ENCODE measurements at regions not wholly inside any gene's neighbourhood (a gene's known extent, or its start where the extent isn't known, plus 50 kb on each side); places are given as distances from the start of the nearest gene placed in this dataset.
A peak's percentile ranks its signal among the peaks of the same experiment; 100 is the strongest.
"Not testable (repeated sequence)": the region's sequence is repeated elsewhere in the genome, so short reads cannot be mapped to it uniquely, and the experiment has no call there.

- no peak overlapping the region for H3K4me2 ChIP-seq
- H3K27ac ChIP-seq = no peak overlapping the region
- H4K20me1 ChIP-seq = no peaks in the 10 kb centered on the region
- no peaks in the 10 kb centered on the region for H3K36me3 ChIP-seq
- TF ChIP-seq Cebpa-rat (IDR thresholded peaks at IDR 0.05) = no peak
- H3K4me3 ChIP-seq = no peak overlapping the region
- no peak overlapping the region for H3K9ac ChIP-seq
- no peaks in the 10 kb centered on the region for H3K4me1 ChIP-seq
- H3K9me3 ChIP-seq = peaks cover 87% of the 10 kb centered on the region
- no peaks in the 10 kb centered on the region for H3K27me3 ChIP-seq
Observed at GRCh38 chr7:63087575-63088190, 911.0 kb upstream of the ZNF722 start.

- Histone ChIP-seq H3K4me1 (no peaks in the 10 kb centered on the region), H4K20me1 (no peaks in the 10 kb centered on the region), H3K27ac (no peak overlapping the region), H3K36me3 (no peaks in the 10 kb centered on the region), H3K9me3 (peaks cover 44% of the 10 kb centered on the region), H3K27me3 (no peaks in the 10 kb centered on the region), H3K9ac (no peak overlapping the region), H3K4me2 (no peak overlapping the region), H3K4me3 (no peak overlapping the region)
- TF ChIP-seq Cebpa-rat (IDR thresholded peaks at IDR 0.05) = no peak
Observed at GRCh38 chr7:63092951-63093350, 905.7 kb upstream of the ZNF722 start.

DNA sequence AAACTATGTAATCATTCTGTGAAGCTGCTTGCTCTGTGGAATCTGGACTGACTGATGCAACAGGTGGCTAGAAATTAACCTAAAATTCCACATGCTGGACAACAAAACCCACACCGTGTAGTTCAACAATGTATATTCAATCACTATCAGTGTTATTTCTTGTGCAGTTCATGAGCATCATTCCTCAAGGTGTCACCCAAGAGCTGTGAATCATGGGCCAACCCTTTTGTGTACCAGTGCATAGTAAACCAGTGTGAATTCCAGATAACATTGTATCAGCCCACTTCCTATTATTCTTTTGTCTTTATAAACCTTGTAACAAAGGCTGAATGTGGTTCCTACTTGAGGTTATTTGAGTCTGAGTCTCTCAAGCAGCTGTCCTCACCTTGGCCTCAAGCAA, 905.2 kb upstream of the ZNF722 start:
- Histone ChIP-seq H3K4me3 (no peak overlapping the region), H3K27ac (no peak overlapping the region), H3K27me3 (no peaks in the 10 kb centered on the region), H3K9me3 (peaks cover 43% of the 10 kb centered on the region), H3K4me1 (no peaks in the 10 kb centered on the region), H3K4me2 (no peak overlapping the region), H4K20me1 (no peaks in the 10 kb centered on the region), H3K36me3 (no peaks in the 10 kb centered on the region), H3K9ac (no peak overlapping the region)
- TF ChIP-seq Cebpa-rat (IDR thresholded peaks at IDR 0.05) = no peak

- H3K27me3 ChIP-seq = no peaks in the 10 kb centered on the region
- H3K9ac ChIP-seq = no peak overlapping the region
- no peaks in the 10 kb centered on the region for H4K20me1 ChIP-seq
- no peaks in the 10 kb centered on the region for H3K4me1 ChIP-seq
- H3K36me3 ChIP-seq = no peaks in the 10 kb centered on the region
- no peak overlapping the region for H3K27ac ChIP-seq
- H3K4me2 ChIP-seq = no peak overlapping the region
- no peak overlapping the region for H3K4me3 ChIP-seq
- TF ChIP-seq Cebpa-rat (IDR thresholded peaks at IDR 0.05) = no peak
- peaks cover 25% of the 10 kb centered on the region for H3K9me3 ChIP-seq
Observed at GRCh38 chr7:63096141-63096540, 902.5 kb upstream of the ZNF722 start.

DNA sequence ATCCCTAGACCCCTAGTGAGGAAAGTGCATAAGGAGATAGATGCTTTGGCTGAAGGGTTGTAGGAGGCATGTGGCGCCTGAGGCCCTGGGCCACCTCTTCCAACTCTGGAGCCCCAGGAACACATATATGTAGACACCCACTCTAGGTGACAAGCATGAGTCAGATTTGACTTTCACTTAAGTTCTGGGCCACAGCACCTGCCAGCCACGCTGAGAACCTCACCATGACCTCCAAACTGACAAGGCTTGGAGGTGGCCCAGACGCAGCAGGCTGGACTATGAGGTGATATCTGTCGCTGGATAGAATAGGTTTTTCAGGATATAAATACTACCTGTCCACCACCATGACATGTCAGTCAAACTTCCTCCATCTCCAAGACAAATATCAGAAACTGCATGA, 894.0 kb upstream of the ZNF722 start:
- no peaks in the 10 kb centered on the region for H3K4me1 ChIP-seq
- H3K36me3 ChIP-seq = no peaks in the 10 kb centered on the region
- H3K27ac ChIP-seq = no peak overlapping the region
- H3K4me3 ChIP-seq = no peak overlapping the region
- H3K9ac ChIP-seq = no peak overlapping the region
- H4K20me1 ChIP-seq = no peaks in the 10 kb centered on the region
- H3K9me3 ChIP-seq = peaks cover 47% of the 10 kb centered on the region
- TF ChIP-seq Cebpa-rat (IDR thresholded peaks at IDR 0.05) = no peak
- no peaks in the 10 kb centered on the region for H3K27me3 ChIP-seq
- H3K4me2 ChIP-seq = no peak overlapping the region

DNA sequence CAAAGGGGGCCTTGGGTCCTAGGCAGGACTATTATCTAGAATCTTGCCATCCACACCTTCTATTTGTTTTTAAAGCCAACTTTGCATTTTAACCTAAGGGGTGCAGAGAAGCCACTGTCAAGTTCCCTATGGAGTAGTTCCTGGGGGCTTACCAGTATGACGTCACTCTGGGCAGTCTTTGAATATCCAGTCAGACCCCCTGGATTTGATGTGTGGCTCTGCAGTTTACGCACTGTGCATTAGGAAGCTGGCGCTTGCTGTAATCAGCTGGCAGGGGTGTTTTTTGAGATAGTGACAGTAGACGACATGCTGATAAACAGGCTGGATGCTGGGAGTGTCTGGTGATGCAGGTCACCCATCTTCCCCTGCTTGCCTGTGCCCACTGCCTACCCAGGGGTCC, 892.7 kb upstream of the ZNF722 start:
- Histone ChIP-seq H3K9me3 (peaks cover 42% of the 10 kb centered on the region), H4K20me1 (no peaks in the 10 kb centered on the region), H3K36me3 (no peaks in the 10 kb centered on the region), H3K27me3 (no peaks in the 10 kb centered on the region), H3K4me1 (no peaks in the 10 kb centered on the region), H3K4me3 (no peak overlapping the region), H3K4me2 (no peak overlapping the region), H3K27ac (no peak overlapping the region), H3K9ac (no peak overlapping the region)
- TF ChIP-seq Cebpa-rat (IDR thresholded peaks at IDR 0.05) = no peak

DNA sequence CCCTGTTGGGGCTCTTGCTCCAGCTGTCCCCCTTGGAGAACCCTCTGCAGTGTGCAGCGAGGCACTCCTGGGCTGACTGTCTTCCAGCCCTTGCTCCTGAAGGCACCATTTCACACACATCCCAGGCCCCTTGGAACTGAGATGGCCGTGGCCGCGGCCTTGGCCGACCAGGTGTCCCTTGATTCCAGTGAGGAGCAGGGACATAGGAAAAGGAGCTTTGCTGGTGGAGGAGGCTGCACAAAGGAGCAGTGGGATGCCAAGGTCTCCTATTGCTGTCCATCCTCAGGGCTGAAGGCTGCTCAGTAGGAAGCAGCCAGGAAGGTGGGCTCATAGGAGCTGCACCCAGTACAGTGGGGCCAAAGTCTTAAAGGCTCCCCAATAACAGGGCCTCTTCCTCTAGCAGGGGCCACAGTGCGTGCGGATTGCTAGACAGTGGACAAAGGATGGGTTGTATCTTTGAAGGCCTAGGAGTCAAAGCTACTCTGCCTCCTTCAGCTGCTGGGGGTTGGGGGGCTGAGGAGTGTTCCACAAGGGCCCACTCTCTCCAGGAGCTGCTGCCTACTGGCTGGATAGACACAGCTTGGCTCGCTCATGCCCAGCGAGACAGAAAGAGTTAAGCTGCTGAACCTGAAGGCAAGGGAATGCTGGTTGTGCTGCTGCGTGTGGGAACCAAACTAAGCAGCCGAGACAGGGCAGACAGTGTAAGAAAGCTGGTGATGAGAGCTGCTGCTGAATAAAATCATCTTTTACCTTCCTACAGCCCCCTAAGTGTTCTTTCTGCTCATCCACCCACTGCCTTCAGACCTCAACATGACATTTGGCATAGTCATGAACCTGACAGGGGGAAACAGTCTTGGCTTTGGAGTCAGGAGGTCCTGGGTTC, 891.9 kb upstream of the ZNF722 start:
- H3K9me3 ChIP-seq = peaks cover 50% of the 10 kb centered on the region
- no peak overlapping the region for H3K4me2 ChIP-seq
- no peak overlapping the region for H3K27ac ChIP-seq
- H3K4me3 ChIP-seq = no peak overlapping the region
- H3K36me3 ChIP-seq = no peaks in the 10 kb centered on the region
- H4K20me1 ChIP-seq = no peaks in the 10 kb centered on the region
- no peak overlapping the region for H3K9ac ChIP-seq
- H3K27me3 ChIP-seq = no peaks in the 10 kb centered on the region
- no peak for TF ChIP-seq Cebpa-rat (IDR thresholded peaks at IDR 0.05)
- H3K4me1 ChIP-seq = no peaks in the 10 kb centered on the region

DNA sequence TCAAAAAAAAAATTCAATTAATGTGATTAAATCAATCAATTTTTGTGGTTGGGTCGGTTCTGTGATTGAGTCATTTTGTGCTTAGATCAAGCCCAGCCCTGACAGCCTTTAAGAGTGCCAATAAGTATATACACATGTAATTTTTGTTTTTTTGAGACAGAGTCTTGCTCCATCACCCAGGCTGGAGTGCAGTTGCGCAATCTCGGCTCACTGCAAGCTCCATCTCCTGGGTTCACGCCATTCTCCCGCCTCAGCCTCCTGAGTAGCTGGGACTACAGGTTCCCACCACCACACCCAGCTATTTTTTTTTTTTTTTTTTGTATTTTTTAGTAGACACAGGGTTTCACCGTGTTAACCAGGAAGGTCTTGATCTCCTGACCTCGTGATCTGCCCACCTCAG, 887.1 kb upstream of the ZNF722 start:
- H3K9me3 ChIP-seq = peaks cover 54% of the 10 kb centered on the region
- not testable (repeated sequence) for H3K4me3 ChIP-seq, H3K27ac ChIP-seq, H3K4me1 ChIP-seq, H3K9ac ChIP-seq, H3K4me2 ChIP-seq, H4K20me1 ChIP-seq, H3K36me3 ChIP-seq, H3K27me3 ChIP-seq
- peak; percentile 67; the same call in 1 of the 2 replicates for TF ChIP-seq Cebpa-rat (IDR thresholded peaks at IDR 0.05)

DNA sequence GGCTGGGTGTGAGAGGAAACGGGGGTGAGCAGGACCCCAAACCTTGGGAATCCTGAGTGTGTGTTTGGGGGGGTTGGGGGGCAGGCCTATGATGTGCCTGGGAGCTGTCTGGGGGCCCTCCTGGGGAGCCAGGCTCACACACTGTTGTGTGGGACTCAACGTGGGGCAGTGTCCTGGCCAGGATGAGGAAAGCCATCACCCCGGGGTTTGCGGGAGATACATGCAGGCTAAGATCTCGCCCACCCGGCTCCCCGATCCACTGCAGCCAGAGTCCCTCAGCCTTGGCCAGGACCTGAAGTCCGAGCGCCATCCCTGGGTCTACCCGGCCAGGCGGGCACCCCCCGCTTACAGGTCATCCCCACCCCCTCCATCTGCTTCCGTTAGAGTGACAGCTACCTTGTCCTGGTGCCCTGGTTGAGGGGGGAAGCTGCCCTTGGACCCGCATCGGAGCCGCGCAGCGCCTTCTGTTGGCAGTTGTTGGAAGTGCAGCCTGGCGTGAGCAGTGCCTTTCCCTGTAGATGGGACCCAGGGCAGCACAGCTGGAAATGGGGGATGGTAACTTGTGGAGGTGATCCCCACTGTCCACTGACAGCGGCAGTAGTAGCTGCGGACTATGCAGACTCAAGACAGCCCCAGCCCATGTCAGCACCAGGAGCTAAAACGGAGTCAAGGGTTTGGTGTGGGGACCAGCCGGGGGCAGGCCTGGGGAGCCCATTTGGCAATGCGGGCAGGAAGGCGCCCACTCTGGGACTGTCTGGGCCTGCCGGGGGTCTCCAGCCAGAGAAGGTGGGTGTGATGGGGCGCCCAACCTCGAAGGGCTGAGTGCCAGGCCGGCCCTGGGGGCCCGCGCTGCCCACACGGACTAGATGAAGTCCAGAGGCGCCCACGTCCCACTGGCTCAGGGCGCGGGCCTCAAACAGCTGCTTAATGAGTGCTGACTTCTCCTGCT, 885.6 kb upstream of the ZNF722 start:
- Histone ChIP-seq H3K27ac (no peak overlapping the region), H3K9ac (no peak overlapping the region), H3K4me1 (no peaks in the 10 kb centered on the region), H3K4me3 (no peak overlapping the region), H3K4me2 (no peak overlapping the region), H3K9me3 (peaks cover 44% of the 10 kb centered on the region), H3K36me3 (no peaks in the 10 kb centered on the region), H4K20me1 (no peaks in the 10 kb centered on the region), H3K27me3 (no peaks in the 10 kb centered on the region)
- TF ChIP-seq Cebpa-rat (IDR thresholded peaks at IDR 0.05) = no peak

Measured in BLaER1 (cell line).